ENCODE measurements at regions not wholly inside any gene's neighbourhood (a gene's known extent, or its start where the extent isn't known, plus 50 kb on each side); places are given as distances from the start of the nearest gene placed in this dataset.
A peak's percentile ranks its signal among the peaks of the same experiment; 100 is the strongest.
"Not testable (repeated sequence)": the region's sequence is repeated elsewhere in the genome, so short reads cannot be mapped to it uniquely, and the experiment has no call there.

DNA sequence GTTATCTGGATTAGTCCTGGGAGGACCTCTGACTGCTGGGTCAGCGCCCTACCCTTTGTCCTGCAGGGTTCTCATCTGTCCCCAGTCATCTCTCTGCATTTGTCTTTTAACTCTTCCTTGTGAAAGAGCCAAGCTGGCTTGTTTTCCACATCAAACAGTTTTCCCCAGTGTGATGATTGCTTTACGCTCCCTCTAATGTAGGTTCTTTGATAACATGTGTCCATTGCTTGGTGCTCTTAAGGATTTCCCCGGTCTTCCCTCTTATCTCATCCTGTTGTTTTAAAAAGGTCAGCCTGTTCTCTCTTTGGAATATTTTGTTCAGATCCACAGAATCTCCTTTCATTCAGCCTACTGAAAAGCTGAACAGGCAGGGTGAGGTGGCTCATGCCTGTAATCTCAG lies 792.1 kb upstream of the RAB6C start:
- Histone ChIP-seq H3K9me3 (ENCODE audit: insufficient read depth, low read depth, low read length) (no peaks in the 10 kb centered on the region), H3K27me3 (ENCODE audit: insufficient read depth, low read length) (peaks cover 16% of the 10 kb centered on the region; the same call in 1 of the 2 replicates), H3K9ac (ENCODE audit: low read depth, low read length) (no peak overlapping the region), H3K27ac (ENCODE audit: low read length) (no peak overlapping the region), H3K4me1 (ENCODE audit: insufficient read depth, low read length) (peaks cover 11% of the 10 kb centered on the region; the same call in 1 of the 2 replicates), H3K4me3 (ENCODE audit: low read length) (no peak overlapping the region), H3K36me3 (ENCODE audit: insufficient read depth, low read depth, low read length) (no peaks in the 10 kb centered on the region)

DNA sequence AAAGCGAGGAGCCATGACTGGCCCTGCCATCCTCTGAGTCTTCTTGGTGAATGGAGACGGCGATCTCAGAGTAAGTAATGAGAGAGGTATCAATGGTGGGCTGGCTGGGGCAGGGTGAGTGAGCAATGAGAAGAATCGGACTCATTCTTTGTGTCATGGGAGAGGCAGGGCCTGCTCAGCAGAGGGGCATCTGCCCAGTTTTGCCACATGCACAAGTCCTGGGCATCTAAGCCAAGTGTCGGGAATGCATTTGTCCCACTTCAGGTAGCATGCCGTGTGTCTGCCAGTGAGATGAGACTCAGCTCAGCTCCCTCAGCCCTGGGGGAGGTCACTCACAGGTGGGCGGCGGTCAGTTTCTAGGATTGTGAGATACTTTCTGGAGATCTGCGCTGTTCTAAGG lies 791.0 kb upstream of the RAB6C start:
- H3K4me3 ChIP-seq (ENCODE audit: low read length), result no peak overlapping the region

DNA sequence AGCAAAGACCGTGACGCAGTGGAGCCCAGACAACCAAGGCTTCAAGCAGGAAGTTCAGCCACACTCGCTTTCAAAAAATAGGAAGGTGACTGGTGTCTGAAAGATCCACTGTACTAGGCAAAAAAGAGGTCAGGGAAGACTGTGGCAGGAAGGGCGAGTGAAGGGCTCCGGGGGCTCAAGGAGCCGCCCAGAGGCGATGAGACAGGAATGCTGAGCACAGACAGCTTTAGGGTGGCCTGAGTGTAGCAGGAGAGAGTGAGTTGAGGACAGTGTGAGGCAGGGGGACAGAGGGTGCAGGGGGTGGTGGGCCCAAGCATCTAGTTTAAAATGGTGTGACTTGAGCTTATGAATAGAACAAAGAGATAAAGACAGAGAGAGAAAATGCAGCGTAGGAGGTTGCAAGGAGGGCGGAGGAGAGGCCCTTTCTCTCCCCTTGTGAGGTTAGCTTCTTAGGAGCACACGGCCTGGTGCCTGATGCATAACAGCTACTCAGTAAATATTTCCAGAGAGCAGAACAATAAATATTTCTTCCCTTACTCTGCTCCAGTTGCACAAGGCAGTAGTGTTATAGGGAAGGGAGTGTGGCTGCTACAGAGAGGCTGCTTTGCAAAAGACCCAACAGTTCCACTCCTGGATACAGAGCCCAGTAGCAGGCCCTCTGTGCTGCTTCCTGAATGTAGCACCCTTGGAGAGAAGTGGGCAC lies 789.7 kb upstream of the RAB6C start:
- no peaks in the 10 kb centered on the region for H3K36me3 ChIP-seq (ENCODE audit: insufficient read depth, low read depth, low read length)
- H3K27me3 ChIP-seq (ENCODE audit: insufficient read depth, low read length), result peaks cover 16% of the 10 kb centered on the region
- H3K27ac ChIP-seq (ENCODE audit: low read length), result no peak overlapping the region
- no peak overlapping the region for H3K4me3 ChIP-seq (ENCODE audit: low read length)
- no peaks in the 10 kb centered on the region for H3K9me3 ChIP-seq (ENCODE audit: insufficient read depth, low read depth, low read length)
- H3K9ac ChIP-seq (ENCODE audit: low read depth, low read length), result no peak overlapping the region
- peaks cover 11% of the 10 kb centered on the region; the same call in 1 of the 2 replicates for H3K4me1 ChIP-seq (ENCODE audit: insufficient read depth, low read length)

More for the DNA sequence above, 791.0 kb upstream of the RAB6C start:
- Histone ChIP-seq H3K27me3 (ENCODE audit: insufficient read depth, low read length) (peaks cover 16% of the 10 kb centered on the region), H3K36me3 (ENCODE audit: insufficient read depth, low read depth, low read length) (no peaks in the 10 kb centered on the region), H3K9me3 (ENCODE audit: insufficient read depth, low read depth, low read length) (no peaks in the 10 kb centered on the region), H3K27ac (ENCODE audit: low read length) (no peak overlapping the region), H3K4me1 (ENCODE audit: insufficient read depth, low read length) (peaks cover 11% of the 10 kb centered on the region; the same call in 1 of the 2 replicates), H3K9ac (ENCODE audit: low read depth, low read length) (no peak overlapping the region)

DNA sequence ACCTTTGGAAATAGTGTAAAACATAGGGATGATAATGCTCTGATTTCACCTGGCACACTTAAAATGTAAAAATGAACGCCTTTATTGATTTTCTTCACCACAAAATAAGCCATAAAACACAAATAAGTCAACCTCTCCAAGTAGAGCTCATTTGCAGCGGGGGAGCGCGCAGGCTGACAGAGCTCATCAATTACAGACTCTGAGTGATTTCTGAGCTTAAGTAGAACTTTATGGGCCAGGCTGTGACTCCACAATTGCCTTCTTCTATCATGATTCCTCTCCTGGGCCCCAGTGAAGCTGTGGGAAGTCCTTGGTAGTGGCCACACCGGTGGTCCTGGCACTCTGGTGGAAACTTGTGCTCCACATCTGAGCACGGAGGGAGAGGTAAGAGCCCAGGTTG lies 789.0 kb upstream of the RAB6C start:
- no peak overlapping the region for H3K4me3 ChIP-seq (ENCODE audit: low read length)
- H3K9me3 ChIP-seq (ENCODE audit: insufficient read depth, low read depth, low read length), result no peaks in the 10 kb centered on the region
- peaks cover 11% of the 10 kb centered on the region; the same call in 1 of the 2 replicates for H3K4me1 ChIP-seq (ENCODE audit: insufficient read depth, low read length)
- no peaks in the 10 kb centered on the region for H3K36me3 ChIP-seq (ENCODE audit: insufficient read depth, low read depth, low read length)
- peaks cover 16% of the 10 kb centered on the region for H3K27me3 ChIP-seq (ENCODE audit: insufficient read depth, low read length)
- no peak overlapping the region for H3K9ac ChIP-seq (ENCODE audit: low read depth, low read length)
- no peak overlapping the region for H3K27ac ChIP-seq (ENCODE audit: low read length)

DNA sequence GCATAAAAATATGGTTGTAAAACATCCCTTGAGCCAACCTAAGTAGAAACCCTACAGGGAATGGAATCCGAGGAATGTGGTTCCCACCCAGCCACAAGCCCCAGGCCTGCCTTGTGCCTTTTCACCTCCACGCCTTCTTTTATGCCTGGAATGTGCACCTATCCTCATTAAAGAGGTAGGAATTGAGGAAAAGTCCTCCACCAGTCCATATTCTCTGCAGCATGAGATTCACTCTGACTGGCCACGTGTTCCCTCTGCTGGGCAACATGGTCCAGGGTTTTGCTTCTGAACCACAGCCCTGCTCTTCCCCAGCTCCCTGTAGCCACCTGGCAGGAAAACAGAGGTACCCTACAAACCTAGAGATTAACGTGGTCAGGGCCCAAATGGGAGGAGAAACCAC lies 787.9 kb upstream of the RAB6C start:
- no peak overlapping the region for H3K27ac ChIP-seq (ENCODE audit: low read length)
- H3K4me3 ChIP-seq (ENCODE audit: low read length), result peak overlapping the region; percentile 16; the same call in 1 of the 2 replicates
- H3K27me3 ChIP-seq (ENCODE audit: insufficient read depth, low read length), result peaks cover 16% of the 10 kb centered on the region

DNA sequence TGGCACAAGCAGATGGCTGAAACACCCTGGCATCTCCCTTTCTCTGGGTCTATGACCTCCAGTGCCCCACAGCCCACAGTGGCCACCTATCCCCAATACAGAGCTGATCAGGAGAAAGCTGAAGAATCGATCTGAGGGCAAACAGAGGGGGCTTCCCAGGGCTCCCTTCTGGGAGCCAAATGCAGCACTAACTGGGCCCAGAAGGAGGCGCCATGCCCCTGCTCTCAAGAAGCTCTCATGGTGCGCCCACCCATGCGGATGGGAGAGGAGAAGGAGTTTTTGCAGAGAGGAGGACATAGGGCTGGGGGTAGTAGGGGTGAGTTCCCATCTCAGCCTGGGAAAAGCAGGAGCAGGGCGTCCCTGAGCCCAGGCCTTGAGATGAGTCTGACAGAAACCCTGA lies 787.3 kb upstream of the RAB6C start:
- Histone ChIP-seq H3K27ac (ENCODE audit: low read length) (no peak overlapping the region), H3K9ac (ENCODE audit: low read depth, low read length) (no peak overlapping the region; the same call in 1 of the 2 replicates), H3K9me3 (ENCODE audit: insufficient read depth, low read depth, low read length) (no peaks in the 10 kb centered on the region), H3K4me1 (ENCODE audit: insufficient read depth, low read length) (peaks cover 11% of the 10 kb centered on the region; the same call in 1 of the 2 replicates), H3K27me3 (ENCODE audit: insufficient read depth, low read length) (peaks cover 16% of the 10 kb centered on the region), H3K4me3 (ENCODE audit: low read length) (no peak overlapping the region), H3K36me3 (ENCODE audit: insufficient read depth, low read depth, low read length) (no peaks in the 10 kb centered on the region)

More for the DNA sequence above, 787.9 kb upstream of the RAB6C start:
- H3K9me3 ChIP-seq (ENCODE audit: insufficient read depth, low read depth, low read length), result no peaks in the 10 kb centered on the region
- H3K4me1 ChIP-seq (ENCODE audit: insufficient read depth, low read length), result peaks cover 11% of the 10 kb centered on the region; the same call in 1 of the 2 replicates
- no peak overlapping the region; the same call in 1 of the 2 replicates for H3K9ac ChIP-seq (ENCODE audit: low read depth, low read length)
- no peaks in the 10 kb centered on the region for H3K36me3 ChIP-seq (ENCODE audit: insufficient read depth, low read depth, low read length)

DNA sequence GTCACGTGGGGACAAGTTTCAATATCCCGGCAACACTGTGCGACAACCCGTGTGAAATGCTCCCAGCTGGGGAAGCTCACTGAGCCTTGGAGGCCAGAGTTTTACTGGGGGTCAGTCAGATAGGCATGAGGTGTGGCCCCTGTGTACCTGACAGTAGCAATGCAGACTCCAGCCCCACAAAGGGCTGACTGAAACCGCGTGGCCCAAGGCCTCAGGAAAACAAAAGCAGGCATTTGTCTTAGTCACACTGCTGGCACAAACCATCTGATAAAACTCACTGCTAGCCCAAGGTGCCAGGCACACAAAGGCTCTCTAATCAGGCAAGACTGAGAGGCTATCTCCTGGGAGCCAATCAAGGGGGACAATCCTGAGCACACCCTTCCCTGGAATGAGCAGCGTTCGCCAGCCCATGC lies 786.6 kb upstream of the RAB6C start:
- H3K27ac ChIP-seq (ENCODE audit: low read length), result no peak overlapping the region
- H3K9me3 ChIP-seq (ENCODE audit: insufficient read depth, low read depth, low read length), result no peaks in the 10 kb centered on the region
- no peaks in the 10 kb centered on the region for H3K36me3 ChIP-seq (ENCODE audit: insufficient read depth, low read depth, low read length)
- peaks cover 11% of the 10 kb centered on the region; the same call in 1 of the 2 replicates for H3K4me1 ChIP-seq (ENCODE audit: insufficient read depth, low read length)
- peaks cover 16% of the 10 kb centered on the region for H3K27me3 ChIP-seq (ENCODE audit: insufficient read depth, low read length)
- no peak overlapping the region for H3K9ac ChIP-seq (ENCODE audit: low read depth, low read length)
- H3K4me3 ChIP-seq (ENCODE audit: low read length), result no peak overlapping the region

DNA sequence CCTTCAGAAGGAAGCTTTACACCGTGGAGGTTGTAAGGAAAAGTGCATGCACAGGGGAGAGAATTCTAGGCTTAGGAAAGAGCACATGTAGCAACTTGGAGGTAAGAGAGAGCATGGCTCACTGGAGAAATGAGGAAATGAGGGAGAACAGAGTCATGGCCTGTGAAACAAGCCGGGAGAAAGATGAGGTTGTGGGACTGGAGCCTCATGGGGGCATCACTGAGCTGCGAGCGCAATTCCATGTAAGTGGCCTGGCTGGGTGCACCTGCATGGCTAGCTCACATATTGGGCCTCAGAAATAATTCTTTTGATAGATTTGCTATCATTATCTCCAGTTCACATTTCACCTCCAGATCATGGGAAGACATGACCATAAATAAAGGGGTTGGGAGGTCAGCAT lies 785.5 kb upstream of the RAB6C start:
- Histone ChIP-seq H3K9me3 (ENCODE audit: insufficient read depth, low read depth, low read length) (no peaks in the 10 kb centered on the region), H3K4me1 (ENCODE audit: insufficient read depth, low read length) (peaks cover 15% of the 10 kb centered on the region; the same call in 1 of the 2 replicates), H3K27me3 (ENCODE audit: insufficient read depth, low read length) (peaks cover 16% of the 10 kb centered on the region), H3K36me3 (ENCODE audit: insufficient read depth, low read depth, low read length) (no peaks in the 10 kb centered on the region), H3K27ac (ENCODE audit: low read length) (no peak overlapping the region), H3K4me3 (ENCODE audit: low read length) (no peak overlapping the region), H3K9ac (ENCODE audit: low read depth, low read length) (no peak overlapping the region)

DNA sequence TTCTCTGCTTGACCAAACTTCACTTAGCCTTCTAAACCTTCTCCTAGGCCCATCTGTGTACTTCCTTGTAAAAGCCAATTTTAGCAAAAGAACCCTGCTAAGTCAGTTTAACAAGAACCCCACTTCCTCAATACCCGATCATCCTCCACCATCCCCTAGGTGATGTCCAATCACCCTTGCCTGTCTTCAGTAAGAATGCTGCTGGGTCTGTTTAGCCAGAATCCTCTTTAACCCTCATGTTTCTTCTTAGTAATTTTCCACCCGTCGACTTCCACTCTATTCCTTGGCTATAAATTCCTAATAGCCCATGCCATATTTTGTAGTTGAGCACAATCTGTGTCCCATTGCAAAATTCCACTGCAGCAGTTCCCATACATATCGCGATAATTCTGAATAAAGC lies 780.0 kb upstream of the RAB6C start:
- H3K27me3 ChIP-seq (ENCODE audit: insufficient read depth, low read length), result no peaks in the 10 kb centered on the region
- H3K4me3 ChIP-seq (ENCODE audit: low read length), result no peak overlapping the region
- H3K36me3 ChIP-seq (ENCODE audit: insufficient read depth, low read depth, low read length), result no peaks in the 10 kb centered on the region
- no peak overlapping the region for H3K27ac ChIP-seq (ENCODE audit: low read length)
- H3K9me3 ChIP-seq (ENCODE audit: insufficient read depth, low read depth, low read length), result no peaks in the 10 kb centered on the region
- H3K9ac ChIP-seq (ENCODE audit: low read depth, low read length), result no peak overlapping the region
- H3K4me1 ChIP-seq (ENCODE audit: insufficient read depth, low read length), result 0 out of 2 replicates have a peak, but pooled peaks cover 4% of the 10 kb centered on the region

DNA sequence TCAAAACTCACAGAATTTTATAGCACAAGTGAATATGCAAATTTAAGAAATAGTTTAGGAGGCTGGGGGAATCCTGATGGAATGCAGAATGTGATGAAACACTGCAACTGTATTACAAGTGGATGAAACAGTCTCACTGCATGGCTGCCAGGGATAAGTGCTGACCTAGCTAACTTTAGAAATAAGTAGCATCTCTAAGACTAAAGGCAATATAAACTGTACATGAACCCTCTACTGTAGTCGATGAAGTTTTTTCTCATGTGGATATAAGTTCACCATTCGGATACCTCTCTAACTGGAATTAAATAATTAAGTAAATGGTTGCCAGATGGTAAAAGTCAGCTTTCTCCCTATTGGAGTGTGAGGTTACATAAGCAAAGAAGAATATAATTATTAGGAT lies 777.8 kb upstream of the RAB6C start:
- H3K27me3 ChIP-seq (ENCODE audit: insufficient read depth, low read length), result no peaks in the 10 kb centered on the region
- H3K4me3 ChIP-seq (ENCODE audit: low read length), result no peak overlapping the region
- no peaks in the 10 kb centered on the region for H3K36me3 ChIP-seq (ENCODE audit: insufficient read depth, low read depth, low read length)
- no peaks in the 10 kb centered on the region for H3K9me3 ChIP-seq (ENCODE audit: insufficient read depth, low read depth, low read length)
- H3K27ac ChIP-seq (ENCODE audit: low read length), result no peak overlapping the region
- H3K4me1 ChIP-seq (ENCODE audit: insufficient read depth, low read length), result 0 out of 2 replicates have a peak, but pooled peaks cover 4% of the 10 kb centered on the region
- no peak overlapping the region for H3K9ac ChIP-seq (ENCODE audit: low read depth, low read length)

DNA sequence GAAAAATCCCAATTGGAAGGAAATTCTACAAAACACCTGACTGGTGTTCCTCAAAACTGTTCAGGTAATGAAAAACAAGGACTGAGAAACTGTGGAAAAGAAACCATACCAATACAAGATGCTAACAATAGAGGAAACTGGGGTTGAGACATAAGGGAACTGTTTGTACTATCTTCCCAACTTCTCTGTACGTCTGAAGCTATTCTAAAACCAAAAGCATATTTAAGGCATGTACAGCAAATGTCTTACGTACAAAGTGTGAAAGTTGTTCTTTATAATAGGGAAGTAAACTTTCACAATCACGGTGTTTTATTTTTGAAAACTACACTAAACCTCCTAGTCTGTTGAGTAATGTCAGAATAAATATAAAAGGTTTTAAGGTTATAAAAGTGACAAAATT lies 776.1 kb upstream of the RAB6C start:
- Histone ChIP-seq H3K9me3 (ENCODE audit: insufficient read depth, low read depth, low read length) (no peaks in the 10 kb centered on the region), H3K27me3 (ENCODE audit: insufficient read depth, low read length) (no peaks in the 10 kb centered on the region), H3K36me3 (ENCODE audit: insufficient read depth, low read depth, low read length) (no peaks in the 10 kb centered on the region), H3K4me1 (ENCODE audit: insufficient read depth, low read length) (0 out of 2 replicates have a peak, but pooled peaks cover 2% of the 10 kb centered on the region), H3K9ac (ENCODE audit: low read depth, low read length) (no peak overlapping the region), H3K27ac (ENCODE audit: low read length) (no peak overlapping the region), H3K4me3 (ENCODE audit: low read length) (no peak overlapping the region)

DNA sequence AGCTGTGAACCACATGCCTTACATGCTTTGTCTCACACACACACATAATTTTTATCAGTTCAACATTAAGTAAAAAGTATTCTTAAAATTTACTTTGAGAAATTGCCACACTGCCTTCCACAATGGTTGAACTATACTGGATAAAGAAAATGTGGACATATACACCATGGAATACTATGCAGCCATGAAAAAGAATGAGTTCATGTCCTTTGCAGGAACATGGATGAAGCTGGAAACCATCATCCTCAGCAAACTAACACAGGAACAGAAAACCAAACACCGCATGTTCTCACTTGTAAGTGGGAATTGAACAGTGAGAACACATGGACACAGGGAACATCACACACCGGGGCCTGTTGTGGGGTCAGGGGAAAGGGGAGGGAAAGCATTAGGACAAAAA lies 774.9 kb upstream of the RAB6C start:
- not testable (repeated sequence) for H3K27me3 ChIP-seq (ENCODE audit: insufficient read depth, low read length); H3K9ac ChIP-seq (ENCODE audit: low read depth, low read length); H3K9me3 ChIP-seq (ENCODE audit: insufficient read depth, low read depth, low read length); H3K36me3 ChIP-seq (ENCODE audit: insufficient read depth, low read depth, low read length); H3K4me3 ChIP-seq (ENCODE audit: low read length); H3K4me1 ChIP-seq (ENCODE audit: insufficient read depth, low read length); H3K27ac ChIP-seq (ENCODE audit: low read length)
